Stimulated activated CD4-positive, alpha-beta T cell treated with anti-CD3 and anti-CD28 coated beads, TNF-alpha, amount 100 ng/mL, for 24 hours (primary cell): ENCODE measurements at regions not wholly inside any gene's neighbourhood (a gene's known extent, or its start where the extent isn't known, plus 50 kb on each side); places are given as distances from the start of the nearest gene placed in this dataset.

Experiments
- DNase-seq, 3 experiments: peaks; one replicate each; pipeline ENCODE4 v3.0.0-alpha.2; 2020; ENCODE audit warnings: low read depth in 3 of 3

DNA sequence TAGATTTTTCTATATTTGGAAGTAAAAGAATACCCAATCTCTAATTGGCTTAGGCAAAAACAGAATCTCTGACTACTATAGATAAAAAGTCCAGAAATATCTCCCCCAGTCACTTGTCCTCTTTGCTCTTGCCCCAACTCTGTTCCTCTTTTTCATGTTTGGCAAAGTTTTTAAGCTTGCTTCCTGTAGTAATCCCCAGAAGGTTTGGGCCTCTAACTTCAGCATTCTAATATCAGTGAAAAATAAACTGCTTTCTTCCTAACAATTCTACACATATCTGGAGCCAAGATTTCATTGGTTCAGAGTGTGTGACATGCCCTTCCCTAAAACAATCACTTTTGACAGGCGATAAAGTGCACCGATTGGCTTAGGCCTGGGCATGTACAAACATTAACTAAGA is 1680.3 kb downstream of the MAT2B start:
- no peak for DNase-seq

GRCh38 chr5:165187815-165188214 is 1682.4 kb downstream of the MAT2B start:
- DNase-seq: no peak

DNA sequence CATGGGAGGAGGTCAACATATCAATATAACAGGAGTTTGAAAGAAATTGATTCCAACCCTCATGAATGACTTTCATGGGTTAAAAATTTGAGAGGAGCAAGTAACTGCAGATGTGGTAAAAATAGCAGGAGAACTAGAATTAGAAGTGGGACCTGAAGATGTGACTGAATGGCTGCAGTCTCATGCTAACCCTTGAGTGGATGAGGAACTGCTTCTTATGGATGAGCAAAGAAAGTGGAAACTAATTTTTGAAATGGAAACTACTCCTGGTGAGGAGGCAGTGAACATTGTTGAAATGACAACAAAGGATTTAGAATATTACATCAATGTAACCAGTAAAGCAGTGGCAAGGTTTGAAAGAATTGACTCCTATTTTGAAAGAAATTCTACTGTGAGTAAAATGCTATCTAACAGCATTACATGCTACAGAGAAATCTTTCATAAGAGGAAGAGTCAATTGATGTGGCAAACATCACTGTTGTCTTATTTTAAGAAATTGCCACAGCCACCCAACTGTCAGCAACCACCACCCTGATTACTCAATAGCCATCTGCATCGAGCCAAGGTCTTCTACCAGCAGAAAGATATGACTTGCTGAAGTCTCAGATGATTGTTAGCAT is 1683.2 kb downstream of the MAT2B start:
- DNase-seq: no peak

DNA sequence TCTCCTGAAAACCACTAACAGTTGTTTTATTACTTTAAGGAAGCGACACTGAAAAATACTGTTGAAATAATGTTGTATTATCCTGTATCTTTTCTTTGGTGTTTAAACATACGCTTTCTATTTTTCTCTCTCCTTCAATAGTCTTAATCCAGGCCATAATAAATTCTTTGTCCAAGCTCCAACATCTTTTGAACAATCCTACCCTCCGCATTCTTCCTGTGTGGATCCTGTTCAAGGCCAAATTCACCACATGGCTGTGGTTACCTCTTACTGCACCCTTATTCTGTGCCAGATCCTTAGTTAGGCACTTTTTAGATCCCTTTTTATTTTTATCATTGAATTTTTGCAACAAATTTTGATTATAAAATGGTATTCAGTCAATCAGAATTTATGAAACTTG is 1691.5 kb downstream of the MAT2B start:
- DNase-seq: no peak

- DNase-seq: no peak
Observed at GRCh38 chr5:165201369-165201768, 1696.0 kb downstream of the MAT2B start.

- no peak for DNase-seq
Observed at GRCh38 chr5:165201771-165202518, 1696.5 kb downstream of the MAT2B start.

DNA sequence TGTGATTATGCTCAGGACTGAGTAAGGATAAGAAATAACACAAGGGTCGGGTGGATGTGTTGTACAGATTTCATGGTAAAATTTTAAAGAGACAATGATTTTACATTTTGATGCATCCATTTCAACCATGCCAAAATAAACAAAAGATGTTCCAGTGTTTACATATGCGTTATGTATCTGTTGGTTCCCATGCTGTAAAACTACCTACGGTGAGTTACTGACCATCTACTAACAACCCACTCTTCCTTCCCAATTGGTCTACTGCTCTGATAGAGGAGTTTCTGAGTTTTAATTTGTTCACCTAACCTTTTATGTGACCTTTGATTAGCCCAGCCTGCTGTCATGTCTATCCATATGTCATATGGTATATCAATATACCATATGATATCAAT is 1697.1 kb downstream of the MAT2B start:
- no peak for DNase-seq

- no peak for DNase-seq
Observed at GRCh38 chr5:165209101-165209727, 1703.8 kb downstream of the MAT2B start.

DNA sequence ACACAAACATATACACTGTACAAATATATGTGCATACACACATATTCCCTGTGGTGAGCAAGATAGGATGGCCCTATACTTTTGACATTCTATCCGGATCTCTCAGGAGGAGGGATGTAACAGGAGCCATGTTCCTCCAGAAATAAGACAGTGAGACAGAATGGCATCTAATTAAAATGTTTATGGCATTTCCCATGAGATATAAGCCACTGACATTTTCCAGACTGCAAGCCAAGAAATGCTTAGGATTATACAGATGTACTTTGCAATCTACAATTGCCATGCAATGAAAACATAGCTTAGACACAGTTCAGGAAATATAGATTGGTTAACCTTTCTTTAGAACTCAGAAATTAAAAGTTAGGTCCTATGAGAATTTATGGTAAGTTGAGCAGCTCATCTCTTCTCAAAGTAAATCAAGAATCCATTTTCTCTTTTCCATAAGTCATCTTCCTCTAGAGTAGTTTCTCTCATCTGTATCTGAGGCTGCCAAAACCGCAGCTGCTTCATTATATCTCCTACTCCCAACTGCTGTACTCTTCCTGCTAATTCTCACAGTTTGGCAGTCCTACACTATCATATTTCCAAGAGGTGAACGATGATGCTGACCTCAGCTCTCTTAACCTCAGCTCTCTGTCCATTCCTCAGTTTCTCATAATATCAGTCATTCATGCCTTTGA is 1719.1 kb downstream of the MAT2B start:
- DNase-seq: no peak

- no peak for DNase-seq
Observed at GRCh38 chr5:165227515-165227914, 1722.1 kb downstream of the MAT2B start.

DNA sequence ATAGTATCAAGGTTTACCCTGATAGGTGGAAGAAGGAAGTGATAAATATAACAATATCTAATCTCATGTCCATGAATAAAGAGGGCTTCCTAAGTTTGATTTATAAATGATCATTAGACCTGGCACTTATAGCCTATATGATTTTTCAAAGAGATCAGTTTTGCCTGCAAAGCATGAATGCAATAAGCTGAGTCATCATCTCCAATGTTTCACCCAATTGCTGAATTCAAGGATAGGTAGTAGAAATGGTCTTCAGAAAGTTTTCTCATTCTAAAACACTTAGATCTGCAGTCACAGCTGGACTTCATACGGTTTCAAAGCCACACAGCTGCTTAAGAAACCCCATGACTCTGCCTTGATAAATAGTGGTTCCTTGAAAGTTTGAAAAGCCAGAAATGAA is 1722.8 kb downstream of the MAT2B start:
- no peak for DNase-seq

- no peak for DNase-seq
Observed at GRCh38 chr5:165231821-165232508, 1726.5 kb downstream of the MAT2B start.

GRCh38 chr5:165232509-165233028 is 1727.2 kb downstream of the MAT2B start:
- DNase-seq: no peak

DNA sequence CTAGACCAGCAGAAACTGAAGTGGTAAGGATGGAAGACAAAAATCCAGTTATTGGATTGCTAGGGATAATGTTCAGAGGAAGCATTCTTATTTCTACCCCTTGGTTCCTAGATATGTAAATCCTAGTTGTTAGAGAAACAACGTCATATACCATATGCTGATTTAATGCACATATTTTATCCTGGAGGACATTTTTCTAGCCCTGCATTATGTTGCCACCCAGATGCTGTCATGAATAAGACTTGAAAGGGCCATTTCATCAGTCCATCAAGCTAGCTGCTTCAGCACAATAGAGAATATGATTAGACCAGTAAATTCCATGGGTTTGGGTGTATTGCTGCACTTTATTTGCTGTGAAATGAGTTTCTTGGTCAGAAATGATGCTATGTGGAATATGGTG is 1736.4 kb downstream of the MAT2B start:
- no peak for DNase-seq

DNA sequence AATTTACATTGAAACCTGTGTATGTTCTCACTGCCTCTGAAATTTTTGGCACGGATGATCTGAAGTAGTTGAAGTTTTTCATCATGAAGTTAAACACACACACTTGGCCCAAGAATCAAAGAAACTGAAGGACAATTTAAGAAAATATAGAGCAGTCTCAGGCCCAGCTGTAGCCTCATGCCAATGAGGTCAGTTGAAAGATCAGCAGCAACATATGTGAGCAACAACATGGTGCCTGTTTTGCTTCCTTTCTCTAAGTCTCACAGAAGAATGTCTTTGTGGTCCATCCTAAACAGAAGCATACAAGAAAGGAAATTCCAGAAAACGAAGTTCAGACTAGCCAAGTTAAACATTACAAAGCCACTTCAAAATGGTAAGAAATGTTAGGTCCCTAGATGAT is 1737.2 kb downstream of the MAT2B start:
- DNase-seq: no peak

DNA sequence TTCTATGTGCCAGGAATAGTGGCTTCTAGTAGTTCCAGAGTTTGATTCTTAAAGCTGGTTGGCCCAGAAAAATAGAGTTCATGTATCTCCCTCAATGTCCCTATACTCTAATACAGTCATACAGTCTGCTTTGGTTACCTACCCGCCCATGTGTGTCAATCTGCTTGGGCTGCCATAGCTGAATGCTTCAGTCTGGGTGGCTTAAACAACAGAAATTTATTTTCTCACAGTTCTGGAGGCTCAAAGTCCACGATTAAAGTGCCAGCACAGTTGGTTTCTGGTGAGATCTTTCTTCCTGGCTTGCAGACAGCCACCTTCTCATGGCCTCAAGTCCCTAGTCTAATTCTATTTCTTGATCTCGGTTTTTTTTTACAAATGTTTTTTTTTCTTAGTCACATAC is 1739.0 kb downstream of the MAT2B start:
- DNase-seq: no peak

- DNase-seq: no peak
Observed at GRCh38 chr5:165258197-165258771, 1752.9 kb downstream of the MAT2B start.

DNA sequence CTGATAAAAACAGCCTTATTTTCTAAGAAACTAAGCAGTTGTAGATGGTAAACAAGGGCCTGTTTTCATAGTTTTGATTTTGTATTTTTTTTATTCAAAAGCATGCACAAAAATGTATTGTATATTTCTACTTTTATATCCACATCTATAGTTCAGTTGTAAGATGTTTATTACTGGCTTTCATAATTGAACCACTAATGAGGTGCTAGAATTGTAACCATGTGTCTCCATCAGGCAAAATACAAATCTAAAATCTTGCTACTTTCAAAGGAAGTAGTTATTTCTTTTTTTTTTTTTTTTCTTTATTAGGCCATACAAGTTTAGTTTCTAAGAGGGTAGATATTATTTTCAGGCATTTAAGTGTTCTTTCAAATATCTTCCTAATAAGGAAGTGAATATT is 1755.0 kb downstream of the MAT2B start:
- no peak for DNase-seq

DNA sequence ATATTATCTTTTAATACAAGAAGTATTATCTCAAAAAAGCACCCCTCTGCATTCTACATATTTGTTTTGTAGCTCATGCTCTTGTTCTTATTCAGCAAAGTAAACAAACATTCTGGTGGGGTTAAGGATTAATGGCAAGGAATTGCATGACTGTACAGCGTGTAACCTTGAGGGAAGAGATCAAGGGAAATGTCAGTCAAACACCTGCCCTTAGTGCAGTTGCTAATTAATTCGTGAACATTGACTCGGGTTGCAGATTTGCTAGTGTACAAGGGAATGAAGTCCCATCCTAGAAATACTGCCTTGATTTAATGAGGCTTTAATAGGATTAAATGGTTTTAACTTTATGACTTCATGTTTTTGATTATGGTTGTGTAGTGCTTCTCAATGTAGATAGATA is 1758.1 kb downstream of the MAT2B start:
- no peak for DNase-seq

DNA sequence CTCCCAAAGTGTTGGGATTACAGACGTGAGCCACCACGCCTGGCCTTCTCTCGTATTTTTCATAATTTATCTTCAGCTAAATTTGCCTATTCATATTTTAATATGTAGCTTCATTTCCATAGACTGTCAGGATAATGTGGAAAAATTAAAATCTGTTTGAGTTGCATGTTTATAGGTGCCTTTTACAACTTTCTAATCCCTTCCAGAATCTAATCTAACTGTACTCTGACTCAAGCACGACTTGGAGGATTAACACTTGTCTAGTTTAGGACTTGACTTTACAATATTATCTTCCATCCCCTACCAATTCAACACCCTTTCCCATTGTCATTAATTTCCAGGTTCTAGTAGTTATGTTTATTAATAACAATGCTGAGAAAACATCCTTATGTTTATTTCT is 1761.5 kb downstream of the MAT2B start:
- DNase-seq: no peak

DNA sequence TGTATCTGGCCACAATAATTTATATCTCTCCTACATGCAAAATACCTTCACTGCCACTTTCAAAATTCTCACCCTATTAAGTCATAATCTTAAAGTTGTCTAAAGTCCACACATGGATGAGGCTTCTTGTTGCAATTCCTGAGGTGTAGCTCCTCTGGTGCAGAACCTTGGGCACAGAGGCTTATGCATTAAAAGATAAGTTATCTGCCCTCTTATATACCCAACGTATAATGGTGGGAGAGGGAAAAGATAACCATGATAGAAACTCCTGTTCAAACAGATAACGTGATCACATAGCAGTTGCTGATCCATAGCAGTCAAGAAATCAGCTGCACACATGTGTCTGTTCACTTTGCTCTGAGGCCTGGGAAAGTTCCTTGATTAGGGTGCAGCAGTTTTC is 1767.0 kb downstream of the MAT2B start:
- no peak for DNase-seq

DNA sequence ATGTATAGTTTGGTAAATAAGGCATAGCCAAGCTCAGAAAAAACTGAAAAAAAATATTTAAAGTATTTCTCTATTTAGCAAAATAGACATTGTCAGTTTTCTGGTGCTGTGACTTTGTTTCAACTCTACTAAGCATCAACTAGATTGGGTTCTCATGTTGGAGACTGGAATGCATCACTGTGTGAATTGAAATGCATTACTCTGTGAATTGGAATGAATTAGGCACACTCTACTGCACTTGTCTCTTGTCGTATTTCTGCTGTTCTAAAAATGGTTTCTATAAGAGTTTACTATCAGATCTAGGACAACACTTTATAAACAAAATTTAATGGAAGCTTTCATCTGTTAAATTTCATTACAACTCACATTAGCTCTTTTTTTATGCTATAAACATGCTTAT is 1772.2 kb downstream of the MAT2B start:
- no peak for DNase-seq
